Liver (tissue), 3 donors: ENCODE measurements at regions not wholly inside any gene's neighbourhood (a gene's known extent, or its start where the extent isn't known, plus 50 kb on each side); places are given as distances from the start of the nearest gene placed in this dataset.

Source experiments
- GABPA ChIP-seq, 2 donors: IDR thresholded peaks in 1 of 2; conservative IDR thresholded peaks in 1 of 2; 2 replicates each; pipeline ENCODE4 v1.6.1; 2016; ENCODE audit warnings: antibody characterized with exemption in 2 of 2, mild to moderate bottlenecking in 1 of 2, moderate library complexity in 1 of 2
- SP1 ChIP-seq: IDR thresholded peaks from 2 replicates; pipeline ENCODE4 v1.6.1; 2018; ENCODE audit warnings: antibody characterized with exemption, mild to moderate bottlenecking
- TF ChIP-seq, protein P1 (sequence below): fragments of 150-350 bp; IDR thresholded peaks from 2 replicates; pipeline ENCODE4 v1.5.1; 2017; ENCODE audit warnings: improper control_type of control experiment, low read depth, low read length; ENCODE audit not compliant: missing input control
- donor health status: healthy.
- donor health status: healthy.

DNA sequence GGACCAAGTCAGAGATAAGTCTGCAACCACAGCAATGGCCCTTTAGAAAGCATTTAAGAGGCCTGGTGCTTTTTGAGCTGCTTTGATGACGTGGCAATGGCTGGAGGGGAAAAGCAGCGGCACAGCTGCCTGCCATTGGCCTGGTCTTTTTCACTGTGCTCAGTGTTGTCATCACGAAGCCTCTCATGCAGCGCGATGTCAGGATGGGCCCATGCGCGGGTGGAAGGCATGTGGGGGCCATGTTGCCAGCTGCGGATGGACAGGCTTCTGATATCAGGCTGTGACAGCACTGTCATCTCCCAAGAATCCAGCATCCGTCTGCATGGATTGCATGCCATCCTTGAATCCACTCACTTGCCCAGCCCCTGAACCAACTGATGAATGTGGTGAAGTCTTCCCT lies 204.5 kb downstream of the ACKR3 start:
- TF ChIP-seq, protein P1, sequence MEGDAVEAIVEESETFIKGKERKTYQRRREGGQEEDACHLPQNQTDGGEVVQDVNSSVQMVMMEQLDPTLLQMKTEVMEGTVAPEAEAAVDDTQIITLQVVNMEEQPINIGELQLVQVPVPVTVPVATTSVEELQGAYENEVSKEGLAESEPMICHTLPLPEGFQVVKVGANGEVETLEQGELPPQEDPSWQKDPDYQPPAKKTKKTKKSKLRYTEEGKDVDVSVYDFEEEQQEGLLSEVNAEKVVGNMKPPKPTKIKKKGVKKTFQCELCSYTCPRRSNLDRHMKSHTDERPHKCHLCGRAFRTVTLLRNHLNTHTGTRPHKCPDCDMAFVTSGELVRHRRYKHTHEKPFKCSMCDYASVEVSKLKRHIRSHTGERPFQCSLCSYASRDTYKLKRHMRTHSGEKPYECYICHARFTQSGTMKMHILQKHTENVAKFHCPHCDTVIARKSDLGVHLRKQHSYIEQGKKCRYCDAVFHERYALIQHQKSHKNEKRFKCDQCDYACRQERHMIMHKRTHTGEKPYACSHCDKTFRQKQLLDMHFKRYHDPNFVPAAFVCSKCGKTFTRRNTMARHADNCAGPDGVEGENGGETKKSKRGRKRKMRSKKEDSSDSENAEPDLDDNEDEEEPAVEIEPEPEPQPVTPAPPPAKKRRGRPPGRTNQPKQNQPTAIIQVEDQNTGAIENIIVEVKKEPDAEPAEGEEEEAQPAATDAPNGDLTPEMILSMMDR: no peak
- TF ChIP-seq GABPA (IDR thresholded peaks at IDR 0.05 in 1 of 2, conservative IDR thresholded peaks at IDR 0.05 in 1 of 2): no peak
- TF ChIP-seq SP1: no peak
